Ecto neural progenitor cell (in vitro differentiated cells): ENCODE measurements at regions not wholly inside any gene's neighbourhood (a gene's known extent, or its start where the extent isn't known, plus 50 kb on each side); places are given as distances from the start of the nearest gene placed in this dataset.
"Not testable (repeated sequence)": the region's sequence is repeated elsewhere in the genome, so short reads cannot be mapped to it uniquely, and the experiment has no call there.

Experiments
- DNase-seq: peaks from one replicate; pipeline ENCODE4 v3.0.0-alpha.2; 2018; ENCODE audit warnings: low spot score

DNA sequence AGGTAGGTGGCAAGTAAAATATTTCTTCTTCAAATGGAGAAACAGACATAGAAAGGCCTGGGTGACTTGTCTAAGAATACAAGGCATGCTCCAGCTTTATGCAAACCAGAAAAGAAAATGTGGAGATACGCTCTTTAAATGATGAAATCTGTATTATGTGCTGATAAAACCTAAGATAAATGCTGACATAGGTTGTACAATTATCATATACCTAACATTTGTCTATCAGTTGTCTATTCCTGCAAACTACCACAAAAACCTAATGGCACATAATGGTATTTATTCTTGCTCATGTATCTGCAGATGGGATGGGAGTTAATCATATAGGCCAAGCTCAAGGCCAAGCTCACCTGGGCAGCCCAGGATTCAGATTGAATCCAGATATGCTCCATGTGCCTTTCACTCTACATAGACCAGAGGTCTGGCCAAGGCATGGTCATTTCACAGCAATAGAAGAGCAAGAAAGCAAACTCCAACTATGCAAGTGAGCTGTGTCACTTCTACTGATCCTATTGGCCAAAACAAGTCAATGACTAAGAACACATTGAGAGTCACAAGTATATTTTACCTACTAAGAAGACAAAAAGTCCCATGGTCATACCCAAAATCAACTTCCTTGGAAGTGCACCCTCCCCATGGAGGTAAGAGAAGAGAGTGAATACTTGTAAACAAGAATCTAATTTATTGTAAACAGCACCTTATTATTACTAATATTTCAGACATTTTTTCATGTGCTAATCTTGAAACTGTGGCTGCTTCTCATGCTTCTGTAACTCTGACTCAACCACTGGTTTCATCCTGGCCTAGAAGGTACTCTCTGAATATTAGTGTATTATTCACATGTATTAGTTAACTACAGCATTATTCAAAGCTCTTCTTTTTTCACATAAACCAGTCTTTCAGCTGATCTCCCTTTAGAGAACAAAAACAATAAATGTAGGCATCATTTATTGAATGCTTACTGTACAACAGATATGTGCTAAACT lies 270.7 kb upstream of the SOX9 start:
- no peak for DNase-seq

GRCh38 chr17:71850812-71851211 lies 270.0 kb upstream of the SOX9 start:
- DNase-seq, result no peak

DNA sequence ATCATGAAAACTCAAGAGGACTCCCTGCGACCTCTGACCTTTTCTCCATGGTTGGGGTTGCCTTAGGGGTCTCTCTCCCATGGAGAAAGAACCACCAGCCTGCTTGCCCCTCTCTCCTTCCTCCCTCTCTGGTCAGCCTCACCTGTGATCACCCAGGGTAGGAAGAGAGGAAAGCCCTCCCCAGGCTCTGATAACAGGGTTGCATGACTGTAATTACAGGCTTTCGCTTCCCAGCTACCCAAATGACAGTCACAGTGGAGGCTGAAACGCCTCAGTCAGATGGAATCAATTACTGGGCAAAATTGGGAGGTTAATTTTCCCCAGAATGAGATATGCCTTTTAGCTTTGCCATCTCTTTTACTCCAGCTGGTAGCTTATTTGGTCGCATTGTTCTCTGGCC lies 265.8 kb upstream of the SOX9 start:
- DNase-seq, result peak; percentile 51

GRCh38 chr17:71864755-71865154 lies 256.1 kb upstream of the SOX9 start:
- no peak for DNase-seq

DNA sequence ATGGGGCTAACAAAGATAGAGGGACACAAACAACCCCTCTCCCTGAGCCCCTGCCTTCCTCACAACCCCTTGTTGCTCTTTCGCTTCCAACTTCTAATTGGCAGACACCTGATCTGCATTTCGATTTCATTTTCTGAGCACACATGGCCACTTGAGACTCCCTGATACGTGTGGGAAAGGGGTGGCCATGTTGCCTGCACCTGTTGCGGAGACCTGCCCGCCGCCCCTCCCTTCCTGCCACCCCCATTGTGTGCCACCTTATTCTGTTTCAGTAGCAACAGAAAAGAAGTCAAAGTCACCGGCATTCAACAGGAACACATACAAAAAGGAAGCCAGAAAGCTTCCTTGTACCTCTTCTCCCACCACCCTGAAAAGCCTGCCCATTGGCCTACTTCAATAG lies 254.7 kb upstream of the SOX9 start:
- DNase-seq, result no peak

GRCh38 chr17:71869293-71869692 lies 251.5 kb upstream of the SOX9 start:
- DNase-seq, result no peak

GRCh38 chr17:71869841-71870545 lies 250.8 kb upstream of the SOX9 start:
- no peak for DNase-seq

DNA sequence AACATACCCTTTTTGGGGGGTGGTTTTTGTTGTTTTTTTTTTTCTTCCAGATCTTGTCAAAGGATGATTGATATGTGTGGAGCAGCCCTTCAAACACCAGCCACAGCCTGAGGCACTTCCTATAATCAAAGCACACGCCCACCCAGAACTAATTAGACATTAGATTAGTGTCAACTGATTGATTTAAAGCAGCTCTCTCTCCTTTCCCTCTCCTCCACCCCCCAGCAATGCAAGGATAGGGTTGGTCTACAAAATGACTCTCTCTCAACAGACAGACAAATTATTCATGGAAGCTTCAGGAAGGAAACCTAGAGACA lies 250.3 kb upstream of the SOX9 start:
- DNase-seq, result no peak

- no peak for DNase-seq
These were observed 247.9 kb upstream of the SOX9 start for GRCh38 chr17:71872843-71873485.

- not testable (repeated sequence) for DNase-seq
These were observed 246.0 kb upstream of the SOX9 start for GRCh38 chr17:71874773-71875172.

DNA sequence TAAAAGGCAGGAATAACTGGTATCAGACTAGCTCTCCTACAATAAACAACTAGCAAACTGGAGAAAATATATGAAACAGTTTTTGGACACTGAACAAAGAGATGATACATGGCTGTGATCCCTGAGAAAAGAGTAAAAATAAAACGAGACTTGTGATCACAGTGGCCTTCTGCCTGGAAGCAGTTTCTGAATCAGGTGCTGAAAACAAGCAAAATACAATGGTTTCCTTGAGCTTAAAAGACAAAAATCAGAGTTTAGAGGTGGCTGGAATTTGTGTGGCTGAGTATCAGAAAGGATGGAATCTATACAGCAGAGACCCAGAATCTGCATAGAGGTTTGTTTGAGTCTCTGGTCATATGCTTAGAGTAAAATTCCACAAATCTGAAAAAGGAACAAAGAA lies 242.5 kb upstream of the SOX9 start:
- no peak for DNase-seq

- DNase-seq, result no peak
These were observed 241.8 kb upstream of the SOX9 start for GRCh38 chr17:71878998-71879397.

- no peak for DNase-seq
These were observed 239.8 kb upstream of the SOX9 start for GRCh38 chr17:71881041-71881440.

DNA sequence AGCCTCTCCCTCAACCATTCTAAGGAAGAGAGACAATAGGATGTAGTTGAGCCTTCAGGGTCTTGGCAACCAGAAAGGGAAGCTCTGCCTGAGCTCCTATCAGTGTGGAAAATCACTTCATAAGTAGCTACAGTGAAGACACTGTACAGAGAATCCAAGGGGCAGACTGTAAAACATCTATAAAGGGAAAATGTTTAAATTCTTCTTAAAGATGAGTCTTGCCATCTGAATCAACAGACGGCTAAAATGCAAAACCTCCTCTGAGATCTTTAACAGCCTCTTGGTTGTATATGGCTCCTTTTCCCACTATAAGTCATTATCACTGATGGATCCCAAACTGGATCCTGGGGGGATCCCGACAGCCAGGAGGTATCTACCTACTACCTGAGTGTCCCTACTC lies 239.2 kb upstream of the SOX9 start:
- DNase-seq, result no peak

DNA sequence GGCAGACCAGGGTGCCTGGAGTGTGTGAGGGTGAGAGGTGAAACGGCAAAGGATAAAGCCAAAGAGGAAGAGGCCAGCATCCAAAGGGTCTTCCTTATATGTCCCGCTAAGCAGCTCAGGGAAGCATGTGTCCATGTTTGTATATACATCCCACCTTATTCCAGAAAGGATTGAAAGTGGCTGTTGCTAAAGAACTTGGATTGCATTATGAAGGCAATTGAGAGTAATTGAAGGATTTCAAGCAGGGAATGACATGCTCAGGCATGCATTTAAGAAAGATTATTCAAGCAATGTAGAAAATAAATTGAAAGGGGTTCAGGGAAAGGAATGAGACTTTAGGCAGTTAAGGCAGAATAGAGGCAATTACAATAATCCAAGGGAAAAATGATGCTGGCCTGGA lies 237.6 kb upstream of the SOX9 start:
- no peak for DNase-seq

DNA sequence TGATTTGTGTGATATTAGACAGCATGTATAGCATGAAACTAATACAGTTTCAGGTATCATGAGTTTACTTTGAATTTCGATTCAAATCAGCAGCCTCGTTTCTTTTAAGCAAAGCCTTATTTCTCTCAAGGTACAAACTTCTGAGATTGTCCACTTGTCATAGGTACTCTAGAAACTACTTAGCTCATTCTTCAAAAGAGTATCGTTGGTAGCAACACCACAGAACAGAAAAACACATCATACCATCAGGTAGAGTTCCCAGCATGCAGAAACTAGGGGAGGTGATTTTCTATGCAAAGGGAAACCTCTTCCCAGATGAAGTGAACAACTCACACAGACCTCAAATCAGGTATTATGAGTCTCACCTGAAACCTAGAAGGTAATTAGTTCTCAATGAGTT lies 237.0 kb upstream of the SOX9 start:
- DNase-seq, result no peak

- DNase-seq, result no peak
These were observed 235.2 kb upstream of the SOX9 start for GRCh38 chr17:71885662-71886061.

- DNase-seq, result no peak
These were observed 221.5 kb upstream of the SOX9 start for GRCh38 chr17:71899317-71899716.

DNA sequence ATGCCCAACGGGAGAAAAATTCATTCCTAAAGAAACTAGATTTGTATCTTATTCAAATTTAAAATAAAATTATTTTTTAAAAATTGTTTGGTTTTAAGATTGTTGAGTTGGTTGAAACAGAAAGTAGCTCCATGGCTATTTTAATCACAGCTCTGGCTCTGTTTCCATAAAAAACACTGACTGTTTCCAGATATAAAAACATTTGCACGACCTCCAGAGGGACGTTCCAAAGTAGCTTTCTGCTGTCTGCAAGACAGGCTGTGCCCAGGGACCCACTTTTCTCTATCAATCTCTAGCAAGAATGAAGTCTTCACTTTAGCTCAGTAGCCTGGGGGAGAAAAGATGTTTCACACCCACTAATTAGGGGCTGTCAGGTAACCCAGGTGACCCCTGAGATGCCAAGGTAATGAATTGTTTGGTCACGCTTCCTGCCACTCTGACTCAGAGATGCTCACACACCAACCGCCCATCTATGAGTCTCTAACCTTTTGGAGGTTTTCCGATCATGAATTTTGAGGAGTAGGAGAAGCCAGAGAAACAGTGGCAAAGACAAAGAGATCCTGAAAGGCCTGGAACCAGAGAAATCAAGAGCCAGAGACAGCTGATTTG lies 220.1 kb upstream of the SOX9 start:
- DNase-seq, result no peak

DNA sequence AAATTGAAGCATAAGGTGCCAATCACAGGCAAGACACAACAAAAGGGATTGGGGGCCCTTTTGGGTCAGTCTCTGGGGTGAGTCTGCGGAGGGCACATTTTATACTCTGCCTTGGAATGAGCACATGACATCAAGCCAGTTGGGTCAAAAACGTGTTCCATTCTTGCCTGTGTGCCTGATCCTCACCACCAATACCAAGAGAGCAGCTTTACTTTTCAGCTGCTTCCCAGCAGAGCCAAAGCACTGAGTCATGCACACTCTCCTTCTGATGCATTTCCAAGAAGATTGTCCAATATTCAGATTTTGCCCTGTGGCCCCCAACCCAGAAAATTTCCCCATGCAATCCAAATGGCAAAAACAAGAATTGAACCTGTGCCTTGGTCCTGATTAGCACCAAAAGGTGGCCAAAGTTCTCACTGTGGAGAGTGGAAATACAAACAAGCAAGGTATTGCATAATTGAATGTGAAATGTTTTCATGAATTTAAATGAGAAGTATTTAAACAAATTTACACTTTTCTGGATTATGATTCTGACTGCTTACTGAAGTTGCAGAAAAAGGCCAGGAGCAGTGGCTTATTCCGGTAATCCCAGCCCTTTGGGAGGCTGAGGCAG lies 217.8 kb upstream of the SOX9 start:
- DNase-seq, result no peak

- no peak for DNase-seq
These were observed 215.3 kb upstream of the SOX9 start for GRCh38 chr17:71905376-71906031.

- DNase-seq, result no peak
These were observed 211.7 kb upstream of the SOX9 start for GRCh38 chr17:71909155-71909554.
